D341Med (cell line): ENCODE measurements at regions not wholly inside any gene's neighbourhood (a gene's known extent, or its start where the extent isn't known, plus 50 kb on each side); places are given as distances from the start of the nearest gene placed in this dataset.
A peak's percentile ranks its signal among the peaks of the same experiment; 100 is the strongest.

Experiments
- DNase-seq: peaks from one replicate; pipeline ENCODE4 v3.0.0; 2012; ENCODE audit warnings: low spot score

- no peak for DNase-seq
Measured at GRCh38 chr4:123497340-123497739, 100.7 kb downstream of the SPRY1 start.

GRCh38 chr4:123501733-123502132 lies 105.1 kb downstream of the SPRY1 start:
- no peak for DNase-seq

- no peak for DNase-seq
Measured at GRCh38 chr4:123503698-123504363, 107.2 kb downstream of the SPRY1 start.

- DNase-seq = peak; percentile 66
Measured at GRCh38 chr4:123505095-123506010, 108.8 kb downstream of the SPRY1 start.

- no peak for DNase-seq
Measured at GRCh38 chr4:123506011-123506695, 109.6 kb downstream of the SPRY1 start.

- DNase-seq = no peak
Measured at GRCh38 chr4:123507376-123507775, 110.8 kb downstream of the SPRY1 start.

GRCh38 chr4:123510221-123510620 lies 113.6 kb downstream of the SPRY1 start:
- DNase-seq = no peak

- no peak for DNase-seq
Measured at GRCh38 chr4:123510659-123511058, 114.1 kb downstream of the SPRY1 start.

GRCh38 chr4:123516576-123516975 lies 120.0 kb downstream of the SPRY1 start:
- no peak for DNase-seq

GRCh38 chr4:123517176-123517575 lies 120.6 kb downstream of the SPRY1 start:
- DNase-seq = no peak

GRCh38 chr4:123517971-123518370 lies 121.4 kb downstream of the SPRY1 start:
- no peak for DNase-seq

- no peak for DNase-seq
Measured at GRCh38 chr4:123520325-123520724, 123.7 kb downstream of the SPRY1 start.

- DNase-seq = no peak
Measured at GRCh38 chr4:123522081-123522480, 125.5 kb downstream of the SPRY1 start.

- no peak for DNase-seq
Measured at GRCh38 chr4:123522646-123523045, 126.1 kb downstream of the SPRY1 start.

- no peak for DNase-seq
Measured at GRCh38 chr4:123524958-123525628, 128.5 kb downstream of the SPRY1 start.

- DNase-seq = no peak
Measured at GRCh38 chr4:123526511-123526910, 129.9 kb downstream of the SPRY1 start.

- DNase-seq = no peak
Measured at GRCh38 chr4:123528501-123529277, 132.1 kb downstream of the SPRY1 start.

- DNase-seq = no peak
Measured at GRCh38 chr4:123529278-123529568, 132.6 kb downstream of the SPRY1 start.

GRCh38 chr4:123530357-123530756 lies 133.8 kb downstream of the SPRY1 start:
- no peak for DNase-seq

GRCh38 chr4:123535037-123535748 lies 138.6 kb downstream of the SPRY1 start:
- no peak for DNase-seq

- no peak for DNase-seq
Measured at GRCh38 chr4:123536225-123536624, 139.6 kb downstream of the SPRY1 start.
